NCI-H2029 treated with DMSO at 0.1 percent for 48 hours (cell line): ENCODE measurements at regions not wholly inside any gene's neighbourhood (a gene's known extent, or its start where the extent isn't known, plus 50 kb on each side); places are given as distances from the start of the nearest gene placed in this dataset.
"Not testable (repeated sequence)": the region's sequence is repeated elsewhere in the genome, so short reads cannot be mapped to it uniquely, and the experiment has no call there.

Source experiments
- DNase-seq: peaks from one replicate; lab custom pipeline; 2025; lab: John Stamatoyannopoulos, UW

DNA sequence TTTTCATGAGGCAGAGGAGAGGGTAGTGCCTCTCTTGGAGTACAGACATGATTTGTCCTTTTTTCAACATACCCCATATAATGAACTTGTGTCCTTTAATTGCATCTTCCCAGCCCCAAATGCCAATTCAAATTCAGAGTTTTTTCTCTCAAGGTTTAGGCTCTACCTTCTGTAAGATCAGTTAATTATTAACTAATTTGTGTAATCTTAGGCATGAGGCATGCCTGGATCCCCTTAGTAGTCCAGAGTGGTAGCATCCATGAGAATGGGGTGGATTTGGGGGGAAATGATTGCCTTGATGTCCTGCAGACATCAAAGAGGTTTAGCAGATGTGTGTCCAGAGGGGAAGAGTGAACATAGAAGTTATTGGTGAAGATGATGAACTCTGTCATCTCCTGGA, 533.3 kb downstream of the LRRC70 start:
- no peak for DNase-seq

DNA sequence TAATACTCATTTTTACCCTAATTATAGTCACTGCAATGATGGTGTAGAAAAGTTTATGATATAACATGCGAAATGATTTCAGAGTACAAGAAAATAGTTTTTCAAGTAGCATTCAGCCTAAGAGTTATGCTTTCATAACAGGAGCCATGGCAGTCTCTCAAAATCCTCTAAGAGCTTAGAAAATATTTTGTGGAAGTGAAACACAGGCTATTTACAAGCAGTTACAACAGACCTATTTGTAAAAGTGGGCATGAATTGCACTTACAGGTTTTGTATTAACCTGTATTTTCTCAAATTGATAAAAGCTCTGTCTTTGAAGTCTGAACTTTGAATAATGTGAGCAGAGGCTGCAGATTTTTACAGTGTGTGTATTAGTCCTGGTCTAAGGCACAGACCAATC, 523.3 kb downstream of the LRRC70 start:
- DNase-seq, result no peak

GRCh38 chr5:63097286-63097685, 518.7 kb downstream of the LRRC70 start:
- no peak for DNase-seq

- no peak for DNase-seq
These were observed 516.1 kb downstream of the LRRC70 start for GRCh38 chr5:63094730-63095129.

GRCh38 chr5:63089147-63089546, 510.5 kb downstream of the LRRC70 start:
- DNase-seq, result no peak

DNA sequence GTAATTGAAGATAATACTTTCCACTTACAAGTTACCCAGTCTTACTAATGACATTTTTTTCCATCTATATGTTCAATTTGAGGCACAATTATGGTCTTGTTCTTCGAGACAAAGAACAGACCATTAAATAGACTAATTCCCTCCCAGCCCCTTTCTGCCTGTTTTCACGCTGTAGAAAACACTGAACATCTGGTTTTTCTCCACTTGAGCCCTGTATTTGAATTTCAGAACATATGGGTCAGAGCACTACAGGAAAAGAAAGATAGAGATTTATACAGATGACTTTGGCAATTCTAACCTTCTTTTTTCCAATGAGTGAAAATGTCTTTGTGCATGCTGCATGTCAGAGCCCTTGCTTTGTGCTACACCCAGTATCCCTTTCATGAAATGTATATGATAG, 506.9 kb downstream of the LRRC70 start:
- DNase-seq, result no peak

DNA sequence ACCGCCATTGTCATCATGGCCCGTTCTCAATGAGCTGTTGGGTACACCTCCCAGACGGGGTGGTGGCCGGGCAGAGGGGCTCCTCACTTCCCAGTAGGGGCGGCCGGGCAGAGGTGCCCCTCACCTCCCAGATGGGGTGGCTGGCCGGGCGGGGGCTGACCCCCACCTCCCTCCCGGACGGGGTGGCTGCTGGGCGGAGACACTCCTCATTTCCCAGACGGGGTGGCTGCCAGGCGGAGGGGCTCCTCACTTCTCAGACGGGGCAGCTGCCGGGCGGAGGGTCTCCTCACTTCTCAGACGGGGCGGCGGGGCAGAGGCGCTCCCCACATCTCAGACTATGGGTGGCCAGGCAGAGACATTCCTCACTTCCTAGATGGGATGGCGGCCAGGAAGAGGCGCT, 505.1 kb downstream of the LRRC70 start:
- not testable (repeated sequence) for DNase-seq

- no peak for DNase-seq
These were observed 502.8 kb downstream of the LRRC70 start for GRCh38 chr5:63081402-63081801.

DNA sequence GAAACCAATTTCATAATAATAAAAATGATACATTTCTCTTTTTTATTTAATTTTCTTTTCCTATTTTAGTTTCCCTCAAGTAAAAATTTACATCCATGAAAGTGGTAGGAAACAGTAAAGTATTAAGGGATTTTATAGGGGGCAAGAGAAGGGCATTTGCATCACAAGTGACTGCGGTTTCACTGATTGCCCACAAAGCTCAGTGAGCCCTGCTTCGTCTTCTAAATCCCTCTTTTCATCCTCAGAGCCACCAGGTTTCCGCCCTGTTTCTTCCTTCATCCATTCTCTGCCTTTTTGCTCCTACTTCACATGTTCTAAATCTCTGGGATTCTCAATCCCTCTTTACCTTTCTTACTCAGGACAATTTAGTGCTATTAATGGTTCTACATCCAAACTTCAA, 491.4 kb downstream of the LRRC70 start:
- no peak for DNase-seq

DNA sequence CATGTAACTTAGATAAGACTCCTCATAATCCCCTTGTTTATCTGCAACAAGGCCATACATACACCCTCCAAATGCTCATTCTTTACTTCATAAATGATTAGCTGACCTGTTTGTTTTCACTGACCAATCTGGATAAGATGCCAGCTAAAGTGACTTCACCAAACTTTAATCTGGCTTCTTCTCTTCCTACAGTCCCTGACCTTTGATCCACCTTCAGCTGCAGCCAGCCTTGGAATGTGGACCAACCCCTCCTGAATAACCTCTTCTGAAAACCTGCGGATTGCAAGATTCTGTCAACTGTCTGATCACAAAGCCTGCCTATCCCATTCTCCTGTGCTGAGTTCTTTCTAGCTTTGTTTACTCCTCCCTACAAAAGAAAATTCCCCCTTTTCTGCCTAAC, 476.8 kb downstream of the LRRC70 start:
- DNase-seq, result no peak

DNA sequence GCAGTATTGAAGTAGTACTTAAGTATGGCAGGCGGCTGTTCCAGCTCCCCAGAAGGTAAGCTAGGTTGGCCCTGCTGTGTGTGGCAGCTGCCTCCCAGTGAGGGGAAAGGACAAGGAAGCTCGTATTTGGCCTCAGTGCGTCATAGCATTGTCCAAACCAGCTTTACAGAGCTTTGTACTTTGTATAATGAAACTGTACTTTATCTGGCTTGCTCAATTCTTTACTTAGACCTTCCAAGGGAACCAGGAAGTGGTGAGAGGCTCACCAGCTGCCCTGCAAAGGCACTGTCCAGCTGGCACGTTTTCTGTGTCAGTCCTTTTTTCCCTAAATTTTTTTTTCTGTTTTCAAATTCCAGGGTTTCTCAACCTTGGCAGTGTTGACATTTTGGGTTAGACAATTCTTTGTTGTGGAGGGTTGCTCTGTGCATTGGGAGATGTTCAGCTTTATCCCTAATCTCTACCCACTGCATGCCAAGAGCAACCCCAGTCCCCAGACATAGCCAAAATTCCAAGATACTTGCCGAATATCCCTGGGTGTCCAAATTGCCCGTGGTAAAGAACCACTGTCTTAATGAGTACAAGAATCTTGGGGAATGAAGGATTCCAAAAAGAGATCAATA, 474.5 kb downstream of the LRRC70 start:
- no peak for DNase-seq

DNA sequence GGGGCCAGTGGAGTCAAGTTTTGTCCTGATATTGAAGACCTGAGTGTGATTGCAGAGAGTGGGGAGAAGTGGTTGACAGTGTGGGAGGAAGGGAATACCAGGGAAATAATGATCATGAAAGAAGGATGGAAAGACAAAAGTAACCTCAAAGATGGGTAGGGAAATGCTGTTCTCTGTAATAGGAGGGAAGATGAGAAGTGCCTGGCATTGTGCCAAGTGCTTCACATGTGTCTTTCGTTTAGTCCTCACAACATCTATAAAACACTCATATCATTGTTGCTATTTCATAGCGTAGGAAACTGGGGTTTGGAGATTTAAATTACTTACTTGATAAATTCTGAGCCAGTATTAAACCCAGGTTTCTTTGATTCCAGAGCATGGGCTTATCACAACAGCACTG, 472.3 kb downstream of the LRRC70 start:
- no peak for DNase-seq

DNA sequence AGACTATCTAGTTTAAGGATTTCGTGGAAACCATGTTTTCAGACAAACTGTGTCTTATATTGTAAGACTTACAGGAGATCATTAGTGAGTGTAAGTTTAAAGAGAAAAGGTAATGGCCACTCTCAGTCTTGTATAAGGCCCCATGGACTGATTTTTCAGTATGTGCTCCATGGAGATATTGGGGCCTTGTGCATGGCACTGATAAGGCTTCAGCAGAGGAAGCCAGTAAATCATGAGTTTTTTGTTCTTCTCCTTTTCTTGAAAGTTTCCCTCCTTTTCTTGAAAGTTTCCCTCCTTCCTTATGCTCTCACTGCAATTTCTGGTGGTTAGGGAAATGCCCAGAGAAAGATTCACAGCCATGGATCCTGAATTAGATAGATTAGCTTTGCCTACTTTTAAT, 471.3 kb downstream of the LRRC70 start:
- DNase-seq, result no peak

- no peak for DNase-seq
These were observed 465.2 kb downstream of the LRRC70 start for GRCh38 chr5:63043792-63044191.

DNA sequence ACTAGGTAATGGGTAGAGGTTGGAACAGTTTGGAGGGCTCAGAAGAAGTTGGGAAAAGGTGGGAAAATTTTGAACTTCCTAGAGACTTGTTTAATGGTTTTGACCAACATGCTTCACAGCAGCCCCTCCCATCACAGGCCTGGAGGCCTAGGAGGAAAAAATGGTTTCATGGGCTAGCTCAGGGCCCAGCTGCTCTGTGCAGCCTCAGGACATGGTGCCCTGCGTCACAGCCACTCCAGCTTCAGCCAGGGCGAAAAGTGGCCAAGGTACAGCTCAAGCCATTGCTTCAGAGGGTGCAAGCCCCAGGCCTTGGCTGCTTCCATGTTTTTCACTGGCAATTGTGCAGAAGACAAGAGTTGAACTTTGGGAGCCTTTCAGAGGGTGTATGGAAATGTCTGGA, 453.7 kb downstream of the LRRC70 start:
- DNase-seq, result no peak

- DNase-seq, result no peak
These were observed 451.3 kb downstream of the LRRC70 start for GRCh38 chr5:63029891-63030290.

DNA sequence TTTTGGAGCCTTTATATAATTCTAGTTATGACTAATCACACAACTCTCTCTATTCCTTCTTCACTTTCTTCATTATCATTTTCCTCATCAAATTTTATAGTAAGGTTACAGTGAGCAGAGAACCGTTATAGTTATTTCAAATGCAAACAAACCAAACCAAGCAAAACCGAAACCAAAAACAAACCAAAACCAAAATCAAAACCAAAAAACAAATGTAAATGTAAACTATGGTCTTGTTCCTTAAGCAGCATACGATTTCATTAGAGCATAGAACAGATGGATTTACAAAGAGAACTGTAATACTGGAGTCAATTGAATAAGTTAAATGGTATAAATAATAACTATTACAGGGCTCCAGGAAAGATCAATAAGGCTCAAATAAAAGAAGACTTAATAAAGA, 447.1 kb downstream of the LRRC70 start:
- no peak for DNase-seq

DNA sequence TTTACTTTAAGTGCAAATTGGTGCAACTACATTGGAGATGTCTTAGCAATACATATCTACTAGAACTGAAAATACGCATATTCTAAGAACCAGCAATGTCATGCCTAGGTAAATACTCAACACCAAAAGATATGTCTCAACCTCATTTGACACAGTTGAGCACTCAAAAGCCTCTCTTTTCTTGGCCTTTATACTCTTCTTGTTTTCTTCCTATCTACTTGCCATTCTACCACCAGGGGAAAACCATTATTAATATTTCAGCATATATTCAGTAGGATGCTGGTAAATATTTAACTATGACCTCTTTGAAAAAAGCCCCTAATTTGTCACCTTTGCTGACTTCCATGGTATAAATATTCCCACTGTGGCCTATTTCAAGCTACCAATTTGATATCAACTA, 443.8 kb downstream of the LRRC70 start:
- DNase-seq, result no peak

- no peak for DNase-seq
These were observed 432.5 kb downstream of the LRRC70 start for GRCh38 chr5:63011158-63011557.

- no peak for DNase-seq
These were observed 429.6 kb downstream of the LRRC70 start for GRCh38 chr5:63008195-63008594.

GRCh38 chr5:62994842-62995241, 416.2 kb downstream of the LRRC70 start:
- DNase-seq, result not testable (repeated sequence)

- no peak for DNase-seq
These were observed 407.1 kb downstream of the LRRC70 start for GRCh38 chr5:62985749-62986148.

DNA sequence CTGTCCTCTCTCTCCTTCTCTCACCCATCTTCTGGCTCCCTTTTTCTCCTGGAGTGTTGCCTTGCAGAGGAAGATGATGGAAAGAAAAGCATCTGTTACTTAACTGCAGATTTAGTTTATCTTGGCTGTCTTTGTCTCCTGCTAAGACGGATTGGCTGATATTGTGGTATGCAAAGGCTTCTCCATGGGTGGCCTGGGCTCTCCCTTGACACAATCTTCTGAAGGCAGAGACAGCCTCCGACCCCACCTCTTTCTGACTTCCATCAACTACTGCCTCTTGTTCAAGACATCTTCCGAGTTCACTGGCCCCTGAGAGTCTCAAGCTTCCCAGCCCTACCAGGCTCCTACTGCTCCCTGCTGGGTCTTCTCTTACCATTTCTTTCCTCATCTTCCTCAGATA, 403.7 kb downstream of the LRRC70 start:
- DNase-seq, result no peak

GRCh38 chr5:62980884-62981283, 402.3 kb downstream of the LRRC70 start:
- DNase-seq, result no peak

- DNase-seq, result no peak
These were observed 400.9 kb downstream of the LRRC70 start for GRCh38 chr5:62979472-62979871.
